ENCODE measurements at regions not wholly inside any gene's neighbourhood (a gene's known extent, or its start where the extent isn't known, plus 50 kb on each side); places are given as distances from the start of the nearest gene placed in this dataset.

GRCh38 chr6:21691685-21692346 is 98.3 kb downstream of the SOX4 start:
- no peak for TF ChIP-seq EZH2 (IDR thresholded peaks at IDR 0.05; ENCODE audit: borderline replicate concordance, insufficient read depth, low read depth, low read length, poor library complexity, severe bottlenecking)
- TF ChIP-seq CTCF (IDR thresholded peaks at IDR 0.05), result no peak

Data from B cell (primary cell).